ENCODE measurements at regions not wholly inside any gene's neighbourhood (a gene's known extent, or its start where the extent isn't known, plus 50 kb on each side); places are given as distances from the start of the nearest gene placed in this dataset.

GRCh38 chr6:97815301-97815812 lies 532.3 kb upstream of the MMS22L start:
- H2AFZ ChIP-seq (ENCODE audit: low read length) = no peak overlapping the region
- no peak overlapping the region for H4K8ac ChIP-seq (ENCODE audit: extremely low read depth, insufficient read depth, low read length)
- H3K27ac ChIP-seq (ENCODE audit: low read depth, low read length) = no peak overlapping the region
- H3K9ac ChIP-seq (replicated peaks in 1 of 4; ENCODE audit: extremely low read depth in 1 of 4, low read depth in 3 of 4, low read length in 3 of 4) = no peak overlapping the region
- H3K9me3 ChIP-seq (ENCODE audit: insufficient read depth in 2 of 2, low read depth in 1 of 2, low read length in 1 of 2) = no peaks in the 10 kb centered on the region
- no peaks in the 10 kb centered on the region for H3K79me1 ChIP-seq (ENCODE audit: low read depth, low read length)
- TF ChIP-seq TAF1 (IDR thresholded peaks at IDR 0.05; ENCODE audit: low read depth, low read length) (no peak), SIN3A (conservative IDR thresholded peaks at IDR 0.05 in 1 of 2, IDR thresholded peaks at IDR 0.05 in 1 of 2; ENCODE audit: low read depth in 1 of 2, low read length in 2 of 2) (no peak), HDAC6 (IDR thresholded peaks at IDR 0.05; ENCODE audit: low read depth, low read length) (no peak), ASH2L (IDR thresholded peaks at IDR 0.05; ENCODE audit: low read length) (no peak), POLR2AphosphoS5 (IDR thresholded peaks at IDR 0.05; ENCODE audit: low read depth, low read length) (no peak), JUN (IDR thresholded peaks at IDR 0.05; ENCODE audit: low read depth, low read length) (no peak), JUND (IDR thresholded peaks at IDR 0.05; ENCODE audit: low read length) (no peak), GTF2F1 (IDR thresholded peaks at IDR 0.05; ENCODE audit: borderline replicate concordance, low read depth, low read length) (no peak), TEAD4 (IDR thresholded peaks at IDR 0.05; ENCODE audit: low read depth, low read length) (no peak), USF2 (IDR thresholded peaks at IDR 0.05; ENCODE audit: low read length) (no peak), TBP (IDR thresholded peaks at IDR 0.05; ENCODE audit: low read depth, low read length) (no peak), YY1 (IDR thresholded peaks at IDR 0.05; ENCODE audit: low read depth, low read length) (no peak), MAX (IDR thresholded peaks at IDR 0.05) (no peak)
- DNase-seq (ENCODE audit: low read depth in 1 of 2, low spot score in 2 of 2) (no peak), FAIRE-seq (peak; percentile 7)
- H3K23me2 ChIP-seq (ENCODE audit: low read depth, low read length) = no peaks in the 10 kb centered on the region
- WGBS, 2 experiments (ENCODE audit: extremely low coverage in 1 of 2, insufficient coverage in 1 of 2, insufficient read length in 1 of 2, insufficient replicate concordance in 2 of 2, low coverage in 1 of 2, low lambda C conversion rate in 2 of 2, missing lambda C conversion rate in 1 of 2) = 72% methylated on average over 2 of the region's 2 CpGs; no CpG with 5 or more reads in 1 of the 2 experiments
- no peaks in the 10 kb centered on the region for H3K36me3 ChIP-seq (ENCODE audit: control insufficient read depth in 2 of 4, insufficient read depth in 4 of 4, low read length in 3 of 4)
- H4K5ac ChIP-seq (ENCODE audit: insufficient read length, low read depth, low read length) = no peak overlapping the region
- H3K4ac ChIP-seq (replicated peaks; ENCODE audit: insufficient read length, low read depth, low read length) = no peak overlapping the region
- no peak overlapping the region for H3K18ac ChIP-seq (ENCODE audit: extremely low read depth, low read length)
- H4K91ac ChIP-seq (replicated peaks; ENCODE audit: insufficient read length, low read length) = no peak overlapping the region
- H2BK15ac ChIP-seq (ENCODE audit: low read length) = no peak overlapping the region
- H2BK5ac ChIP-seq (ENCODE audit: low read depth, low read length) = no peak overlapping the region; the same call in 1 of the 2 replicates
- no peaks in the 10 kb centered on the region for H3K79me2 ChIP-seq (ENCODE audit: control insufficient read depth in 1 of 2, insufficient read depth in 2 of 2, low read length in 2 of 2)
- peaks cover 0 to 13% (median 12%) of the 10 kb centered on the region in 4 experiments; a peak in 5 of 7 replicates for H3K4me1 ChIP-seq (replicated peaks in 1 of 4; ENCODE audit: control insufficient read depth in 3 of 4, insufficient read depth in 4 of 4, low read length in 3 of 4)
- CTCF ChIA-PET (ENCODE audit: partially characterized antibody) = interaction anchor here (0.7 to 0.9 kb wide), 2 partner anchors 9 to 223 kb away, joined by 3 read pairs; no protein-coding TSS in a partner anchor
- no peak overlapping the region for H3K56ac ChIP-seq (replicated peaks; ENCODE audit: insufficient read length, low read depth, low read length)
- H2AK5ac ChIP-seq (ENCODE audit: low read depth, low read length) = no peak overlapping the region
- H2BK20ac ChIP-seq (ENCODE audit: low read length) = peak overlapping the region; percentile 9; the same call in 1 of the 2 replicates
- no peak overlapping the region for H3K4me3 ChIP-seq (ENCODE audit: extremely low read depth in 1 of 4, insufficient read depth in 2 of 4, low read depth in 3 of 4, low read length in 4 of 4)
- POLR2A ChIA-PET (ENCODE audit: partially characterized antibody) = interaction anchor here (1.2 kb wide), 2 partner anchors 9 to 10 kb away, joined by 3 read pairs; no protein-coding TSS in a partner anchor
- H3K27me3 ChIP-seq (replicated peaks in 1 of 4; ENCODE audit: control insufficient read depth in 3 of 4, extremely low read depth in 1 of 4, insufficient read depth in 3 of 4, low read length in 3 of 4) = no peaks in the 10 kb centered on the region
- no peak overlapping the region for H3K23ac ChIP-seq (ENCODE audit: insufficient read length)
- H3K14ac ChIP-seq (ENCODE audit: insufficient read length) = no peak overlapping the region
- no peak overlapping the region for H2BK120ac ChIP-seq (replicated peaks; ENCODE audit: low read depth, low read length)
- peak overlapping the region; percentile 10; the same call in 1 of the 2 replicates for H2BK12ac ChIP-seq (ENCODE audit: low read depth, low read length)
- H4K20me1 ChIP-seq (replicated peaks in 1 of 2; ENCODE audit: control insufficient read depth in 1 of 2, insufficient read depth in 2 of 2, low read length in 2 of 2) = no peaks in the 10 kb centered on the region
- no peak overlapping the region for H3K4me2 ChIP-seq (ENCODE audit: insufficient read depth in 1 of 2, low read depth in 2 of 2, low read length in 2 of 2)
